Mesendoderm (in vitro differentiated cells): ENCODE measurements at regions not wholly inside any gene's neighbourhood (a gene's known extent, or its start where the extent isn't known, plus 50 kb on each side); places are given as distances from the start of the nearest gene placed in this dataset.
A peak's percentile ranks its signal among the peaks of the same experiment; 100 is the strongest.

Experiments
- DNase-seq: peaks from one replicate; pipeline ENCODE4 v3.0.0; 2013
- H2AK5ac ChIP-seq: 2 replicates; pipeline ENCODE4 v1.6.1; 2013; ENCODE audit warnings: low read length, inconsistent platforms
- H2BK120ac ChIP-seq: 2 replicates; pipeline ENCODE4 v1.6.1; 2013; ENCODE audit warnings: low read depth, mild to moderate bottlenecking, low read length, moderate library complexity, mixed read lengths
- H2BK15ac ChIP-seq: replicated peaks from 2 replicates; pipeline ENCODE4 v1.6.1; 2013; ENCODE audit warnings: low read depth, mild to moderate bottlenecking, moderate library complexity
- H2BK5ac ChIP-seq: 2 replicates; pipeline ENCODE4 v1.6.1; 2013; ENCODE audit warnings: low read length, inconsistent platforms
- H3K18ac ChIP-seq: 2 replicates; pipeline ENCODE4 v1.6.1; 2013; ENCODE audit warnings: mild to moderate bottlenecking, low read length, mixed read lengths
- H3K23ac ChIP-seq: one replicate; pipeline ENCODE4 v1.6.1; 2013; ENCODE audit warnings: low read length
- H3K27ac ChIP-seq: 2 replicates; pipeline ENCODE4 v1.5.1; 2013; ENCODE audit warnings: low read depth, mild to moderate bottlenecking, inconsistent platforms, low read length, moderate library complexity
- H3K27me3 ChIP-seq: 2 replicates; pipeline ENCODE4 v1.6.1; 2013; ENCODE audit warnings: low read length, control low read depth, mild to moderate bottlenecking, inconsistent platforms; ENCODE audit not compliant: insufficient read depth, poor library complexity
- H3K36me3 ChIP-seq: 2 replicates; pipeline ENCODE4 v1.6.1; 2013; ENCODE audit warnings: low read length, inconsistent platforms; ENCODE audit not compliant: control insufficient read depth, insufficient read depth
- H3K4ac ChIP-seq: one replicate; pipeline ENCODE4 v1.6.1; 2013; ENCODE audit warnings: low read depth, mild to moderate bottlenecking, low read length, moderate library complexity
- H3K4me1 ChIP-seq: 2 replicates; pipeline ENCODE4 v1.6.1; 2013; ENCODE audit warnings: low read depth, low read length, inconsistent platforms; ENCODE audit not compliant: control insufficient read depth
- H3K4me2 ChIP-seq: 2 replicates; pipeline ENCODE4 v1.6.1; 2013; ENCODE audit warnings: low read length
- H3K4me3 ChIP-seq: 2 replicates; pipeline ENCODE4 v1.5.1; 2013; ENCODE audit warnings: mild to moderate bottlenecking, low read length
- H3K56ac ChIP-seq: one replicate; pipeline ENCODE4 v1.6.1; 2013; ENCODE audit warnings: low read length
- H3K79me1 ChIP-seq: 2 replicates; pipeline ENCODE4 v1.6.1; 2013; ENCODE audit warnings: low read length, inconsistent platforms
- H3K79me2 ChIP-seq: 2 replicates; pipeline ENCODE4 v1.6.1; 2013; ENCODE audit warnings: mild to moderate bottlenecking, low read length; ENCODE audit not compliant: control insufficient read depth, insufficient read depth
- H3K9ac ChIP-seq: 2 replicates; pipeline ENCODE4 v1.6.1; 2013; ENCODE audit warnings: low read length, inconsistent platforms
- H4K5ac ChIP-seq: one replicate; pipeline ENCODE4 v1.6.1; 2013; ENCODE audit warnings: low read length
- H4K8ac ChIP-seq: one replicate; pipeline ENCODE4 v1.6.1; 2013; ENCODE audit warnings: low read depth, mild to moderate bottlenecking, control low read depth, low read length, moderate library complexity
- WGBS: extraction: QIAGEN DNeasy Blood & Tissue Kit; methylation state at CpG from one replicate; pipeline ENCODE4 v1.1.7; 2013; ENCODE audit warnings: low lambda C conversion rate, missing lambda C conversion rate; ENCODE audit not compliant: insufficient coverage; ENCODE audit errors: extremely low coverage; 5-methylcytosine and 5-hydroxymethylcytosine counted together

DNA sequence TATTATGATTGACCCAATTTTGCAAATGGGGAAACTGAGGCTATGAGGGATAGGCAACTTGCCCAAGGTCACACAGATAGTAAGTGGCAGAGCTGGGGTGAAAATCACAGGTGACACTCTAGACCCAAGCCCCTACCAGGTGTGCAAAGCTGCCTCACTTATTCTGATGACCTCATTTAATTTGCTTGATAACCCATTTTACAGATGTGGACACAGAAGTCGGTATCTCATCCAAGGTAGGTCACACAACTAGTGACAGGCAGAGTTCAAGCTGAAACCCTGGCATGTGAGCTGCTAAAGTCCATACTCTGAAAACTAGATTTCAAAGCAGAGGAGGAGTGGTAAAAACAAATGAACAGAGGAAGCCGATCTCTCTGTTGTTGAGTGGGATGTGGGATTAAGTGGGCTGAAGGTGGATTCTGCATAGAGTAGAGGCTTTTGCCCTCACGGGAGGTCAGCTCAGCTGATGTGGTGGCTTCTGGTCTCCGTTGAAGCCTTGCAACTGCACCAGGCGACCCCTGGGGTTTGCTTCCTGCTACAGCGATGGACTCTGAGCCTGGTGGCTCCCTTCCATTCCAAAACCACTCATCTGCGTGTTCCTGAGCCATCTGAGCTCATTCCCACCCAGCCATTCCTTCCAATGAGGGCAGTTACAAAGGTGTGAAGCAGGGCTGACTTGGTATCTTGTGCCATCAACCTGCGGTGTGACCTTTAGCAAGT is 164.3 kb upstream of the FHL2 start:
- H3K18ac ChIP-seq, result no peak overlapping the region
- no peaks in the 10 kb centered on the region for H3K4me1 ChIP-seq
- H2BK5ac ChIP-seq, result no peak overlapping the region
- H3K4me2 ChIP-seq, result no peak overlapping the region
- H3K23ac ChIP-seq, result no peak overlapping the region
- no CpG with 5 or more reads among the region's 8 CpGs for WGBS
- H3K56ac ChIP-seq, result no peak overlapping the region
- no peaks in the 10 kb centered on the region for H3K36me3 ChIP-seq
- no peak overlapping the region for H3K9ac ChIP-seq
- no peak overlapping the region for H2BK120ac ChIP-seq
- H3K27me3 ChIP-seq, result no peaks in the 10 kb centered on the region
- no peak overlapping the region for H3K4ac ChIP-seq
- H3K27ac ChIP-seq, result no peak overlapping the region
- H4K8ac ChIP-seq, result no peak overlapping the region
- no peaks in the 10 kb centered on the region for H3K79me1 ChIP-seq
- H2AK5ac ChIP-seq, result no peak overlapping the region
- peak; percentile 17 for DNase-seq
- H3K4me3 ChIP-seq, result no peak overlapping the region
- H2BK15ac ChIP-seq, result no peak overlapping the region
- H3K79me2 ChIP-seq, result no peaks in the 10 kb centered on the region
- H4K5ac ChIP-seq, result no peak overlapping the region

DNA sequence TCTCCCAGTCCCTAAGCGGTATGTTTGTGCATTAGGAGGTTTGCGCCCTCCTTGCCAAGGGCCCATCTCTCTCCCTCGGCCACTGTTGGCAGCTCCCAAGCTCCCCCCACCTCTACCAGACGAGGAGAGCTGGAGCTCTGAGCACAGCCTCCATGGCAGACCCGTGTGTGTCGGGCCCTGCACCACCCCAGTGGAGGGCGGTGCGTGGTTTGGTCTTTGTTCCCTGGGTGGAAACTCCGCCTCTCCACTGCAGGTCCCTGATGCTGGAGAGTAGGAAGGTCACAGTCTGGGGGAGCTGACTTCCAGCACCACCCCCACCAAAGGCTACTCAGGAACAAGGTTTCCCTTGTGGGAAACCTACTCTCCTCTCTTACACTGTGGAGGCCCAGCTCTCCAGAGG is 162.6 kb upstream of the FHL2 start:
- Histone ChIP-seq H4K5ac (no peak overlapping the region), H3K18ac (no peak overlapping the region), H3K27me3 (no peaks in the 10 kb centered on the region), H3K23ac (no peak overlapping the region), H3K4me3 (no peak overlapping the region), H2BK5ac (no peak overlapping the region), H3K4me1 (no peaks in the 10 kb centered on the region), H2BK15ac (no peak overlapping the region), H3K79me2 (no peaks in the 10 kb centered on the region), H3K36me3 (no peaks in the 10 kb centered on the region), H3K4me2 (no peak overlapping the region), H3K27ac (no peak overlapping the region), H3K4ac (no peak overlapping the region), H4K8ac (no peak overlapping the region), H3K9ac (no peak overlapping the region), H2AK5ac (no peak overlapping the region), H2BK120ac (no peak overlapping the region), H3K79me1 (no peaks in the 10 kb centered on the region), H3K56ac (no peak overlapping the region)
- no CpG with 5 or more reads among the region's 9 CpGs for WGBS
- no peak for DNase-seq

GRCh38 chr2:105560157-105560556 is 161.3 kb upstream of the FHL2 start:
- no peak overlapping the region for H3K4me3 ChIP-seq
- no peaks in the 10 kb centered on the region for H3K79me2 ChIP-seq
- no peak overlapping the region for H3K27ac ChIP-seq
- H3K56ac ChIP-seq, result no peak overlapping the region
- no peaks in the 10 kb centered on the region for H3K79me1 ChIP-seq
- H2BK120ac ChIP-seq, result no peak overlapping the region
- H3K18ac ChIP-seq, result no peak overlapping the region
- no peak overlapping the region for H3K23ac ChIP-seq
- no peaks in the 10 kb centered on the region for H3K4me1 ChIP-seq
- no peak overlapping the region for H4K5ac ChIP-seq
- DNase-seq, result no peak
- H3K27me3 ChIP-seq, result no peaks in the 10 kb centered on the region
- no peak overlapping the region for H2AK5ac ChIP-seq
- H2BK15ac ChIP-seq, result no peak overlapping the region
- H3K36me3 ChIP-seq, result no peaks in the 10 kb centered on the region
- H3K4ac ChIP-seq, result no peak overlapping the region
- no peak overlapping the region for H3K4me2 ChIP-seq
- no peak overlapping the region for H2BK5ac ChIP-seq
- no CpG with 5 or more reads among the region's 10 CpGs for WGBS
- H3K9ac ChIP-seq, result no peak overlapping the region
- H4K8ac ChIP-seq, result no peak overlapping the region

DNA sequence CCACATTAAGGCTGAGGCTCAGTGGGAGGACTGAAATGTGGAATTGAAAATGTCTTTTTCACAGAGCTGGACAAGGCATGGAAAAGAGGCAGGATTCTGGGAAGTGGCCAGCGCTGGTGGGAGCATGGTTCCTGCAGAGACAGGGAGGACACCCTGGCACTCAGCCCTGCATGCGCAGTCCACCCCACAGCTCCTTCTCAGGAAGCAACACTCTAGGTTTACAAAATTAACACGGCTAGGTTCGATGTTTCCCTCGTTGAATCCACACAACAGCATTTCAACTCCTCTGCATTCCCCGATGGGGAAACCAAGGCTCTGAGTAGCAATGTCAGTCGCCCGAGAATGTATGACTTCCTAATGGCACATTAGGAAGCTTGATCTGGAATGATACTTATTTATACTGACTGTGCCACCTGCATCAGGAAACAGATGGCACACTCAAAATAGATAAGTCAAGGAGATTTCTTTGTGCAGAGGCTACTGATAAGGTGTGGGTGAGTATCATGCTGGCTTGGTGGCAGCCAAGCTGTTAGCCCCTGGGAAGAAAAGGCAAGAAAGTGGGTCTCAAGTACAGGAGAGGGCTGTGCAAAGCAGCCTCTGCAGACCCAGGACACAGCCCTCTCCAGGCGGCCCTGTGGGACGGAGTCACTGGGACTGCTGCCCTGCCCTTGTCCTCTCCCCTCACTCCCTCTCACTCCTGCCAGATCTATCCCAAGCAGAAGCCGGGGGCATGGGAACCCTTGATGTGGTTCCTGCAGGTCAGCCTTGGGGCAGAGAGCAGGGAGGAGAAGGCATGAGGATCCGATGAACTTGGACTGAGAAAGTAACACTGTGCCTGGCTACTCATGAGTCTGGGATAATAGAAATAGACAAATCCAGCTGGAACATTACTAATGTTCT is 158.4 kb upstream of the FHL2 start:
- Histone ChIP-seq H2BK120ac (no peak overlapping the region), H3K79me1 (no peaks in the 10 kb centered on the region), H3K18ac (no peak overlapping the region), H3K79me2 (no peaks in the 10 kb centered on the region), H3K56ac (no peak overlapping the region), H3K36me3 (no peaks in the 10 kb centered on the region), H3K4ac (no peak overlapping the region), H2AK5ac (no peak overlapping the region), H2BK5ac (no peak overlapping the region), H3K4me2 (no peak overlapping the region), H3K9ac (no peak overlapping the region), H3K23ac (no peak overlapping the region), H4K5ac (no peak overlapping the region), H4K8ac (no peak overlapping the region), H2BK15ac (no peak overlapping the region), H3K27ac (no peak overlapping the region), H3K4me1 (no peaks in the 10 kb centered on the region), H3K27me3 (no peaks in the 10 kb centered on the region), H3K4me3 (no peak overlapping the region)
- DNase-seq, result no peak
- no CpG with 5 or more reads among the region's 12 CpGs for WGBS

DNA sequence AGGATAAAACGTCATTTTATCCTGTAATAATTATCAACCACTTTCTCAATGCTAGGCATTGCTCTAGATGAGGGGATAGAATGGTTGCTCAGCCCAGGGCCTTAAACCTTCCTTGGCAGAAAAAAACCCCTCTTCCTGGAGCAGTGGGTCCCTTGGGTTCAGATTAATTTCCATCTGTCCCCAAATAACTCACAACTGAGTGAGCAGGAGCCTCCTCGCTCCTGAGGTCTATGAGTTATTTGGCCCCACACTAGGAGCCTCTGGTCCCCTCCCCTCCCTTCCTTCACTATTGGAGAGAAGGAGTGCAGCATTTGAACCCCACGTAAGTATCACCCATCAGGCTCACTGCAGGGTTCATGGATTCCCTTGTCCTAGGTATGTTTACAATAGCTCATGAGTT is 157.5 kb upstream of the FHL2 start:
- Histone ChIP-seq H2BK5ac (no peak overlapping the region), H3K27me3 (no peaks in the 10 kb centered on the region), H3K23ac (no peak overlapping the region), H3K79me2 (no peaks in the 10 kb centered on the region), H3K18ac (no peak overlapping the region), H3K4me2 (no peak overlapping the region), H3K4me1 (no peaks in the 10 kb centered on the region), H4K8ac (no peak overlapping the region), H2BK120ac (no peak overlapping the region), H3K4ac (no peak overlapping the region), H3K9ac (no peak overlapping the region), H3K56ac (no peak overlapping the region), H2BK15ac (no peak overlapping the region), H2AK5ac (no peak overlapping the region), H3K36me3 (no peaks in the 10 kb centered on the region), H3K4me3 (no peak overlapping the region), H3K79me1 (no peaks in the 10 kb centered on the region), H3K27ac (no peak overlapping the region), H4K5ac (no peak overlapping the region)
- WGBS, result no CpG with 5 or more reads among the region's 3 CpGs
- no peak for DNase-seq
